SK-N-MC (cell line): ENCODE measurements at regions not wholly inside any gene's neighbourhood (a gene's known extent, or its start where the extent isn't known, plus 50 kb on each side); places are given as distances from the start of the nearest gene placed in this dataset.
"Not testable (repeated sequence)": the region's sequence is repeated elsewhere in the genome, so short reads cannot be mapped to it uniquely, and the experiment has no call there.

Experiments used
- DNase-seq: peaks from one replicate; pipeline ENCODE4 v3.0.0-alpha.2; 2011; ENCODE audit warnings: low read depth, low spot score
- H3K27ac ChIP-seq: fragments of 200-600 bp; sonication (generic); 2 replicates; pipeline ENCODE4 v1.5.1; 2016; ENCODE audit warnings: mixed run types
- H3K36me3 ChIP-seq: fragments of 200-600 bp; sonication (generic); 2 replicates; pipeline ENCODE4 v1.6.1; 2017; ENCODE audit warnings: antibody characterized with exemption, low read length, mixed read lengths; ENCODE audit not compliant: insufficient read depth
- H3K4me3 ChIP-seq: fragments of 200-600 bp; sonication (generic); 2 replicates; pipeline ENCODE4 v1.5.1; 2016
- H3K9ac ChIP-seq: fragments of 200-600 bp; sonication (generic); 2 replicates; pipeline ENCODE4 v1.8.0; 2017; ENCODE audit warnings: mixed run types, mixed read lengths; ENCODE audit not compliant: insufficient read length
- H3K9me3 ChIP-seq: fragments of 200-600 bp; sonication (generic); 2 replicates; pipeline ENCODE4 v1.6.1; 2017; ENCODE audit warnings: low read depth, mild to moderate bottlenecking, antibody characterized with exemption, low read length, moderate library complexity, mixed read lengths
- EZH2 ChIP-seq: fragments of 200-600 bp; sonication (generic); IDR thresholded peaks from one replicate; pipeline ENCODE4 v1.6.1; 2017; ENCODE audit warnings: antibody characterized with exemption
- FOXP2 ChIP-seq: optimal IDR thresholded peaks from 2 replicates; pipeline ENCODE3; 2011; ENCODE audit warnings: mild to moderate bottlenecking, moderate library complexity; ENCODE audit not compliant: insufficient read depth; ENCODE audit errors: extremely low read length, control extremely low read depth
- POLR2AphosphoS5 ChIP-seq: IDR thresholded peaks from 2 replicates; pipeline ENCODE4 v1.6.1; 2012; ENCODE audit warnings: mild to moderate bottlenecking, low read depth, low read length, borderline replicate concordance

- Histone ChIP-seq H3K9me3 (no peaks in the 10 kb centered on the region), H3K9ac (no peak overlapping the region), H3K4me3 (no peak overlapping the region), H3K27ac (no peak overlapping the region), H3K36me3 (no peaks in the 10 kb centered on the region)
- no peak for TF ChIP-seq FOXP2
- TF ChIP-seq EZH2 = no peak
- TF ChIP-seq POLR2AphosphoS5 = no peak
- DNase-seq = no peak
Observed at GRCh38 chr6:67009818-67010217, 1302.8 kb upstream of the EYS start.

- Histone ChIP-seq H3K36me3 (no peaks in the 10 kb centered on the region), H3K9me3 (no peaks in the 10 kb centered on the region), H3K4me3 (no peak overlapping the region), H3K27ac (no peak overlapping the region), H3K9ac (no peak overlapping the region)
- no peak for DNase-seq
- TF ChIP-seq EZH2 (no peak), FOXP2 (no peak), POLR2AphosphoS5 (no peak)
Observed at GRCh38 chr6:67003844-67004243, 1296.8 kb upstream of the EYS start.

- no peak overlapping the region for H3K4me3 ChIP-seq
- H3K36me3 ChIP-seq = no peaks in the 10 kb centered on the region
- H3K9me3 ChIP-seq = no peaks in the 10 kb centered on the region
- no peak for TF ChIP-seq FOXP2
- TF ChIP-seq EZH2 = no peak
- TF ChIP-seq POLR2AphosphoS5 = no peak
- no peak for DNase-seq
- no peak overlapping the region for H3K9ac ChIP-seq
- no peak overlapping the region for H3K27ac ChIP-seq
Observed at GRCh38 chr6:67000121-67000520, 1293.1 kb upstream of the EYS start.

- not testable (repeated sequence) for H3K9ac ChIP-seq, H3K4me3 ChIP-seq, DNase-seq, H3K36me3 ChIP-seq, H3K9me3 ChIP-seq, H3K27ac ChIP-seq
Observed at GRCh38 chr6:66997579-66997978, 1290.6 kb upstream of the EYS start.

GRCh38 chr6:66995669-66996068 lies 1288.6 kb upstream of the EYS start:
- TF ChIP-seq EZH2 (no peak), POLR2AphosphoS5 (no peak), FOXP2 (no peak)
- DNase-seq = no peak
- H3K27ac ChIP-seq = no peak overlapping the region
- H3K9me3 ChIP-seq = no peaks in the 10 kb centered on the region
- no peak overlapping the region for H3K4me3 ChIP-seq
- no peak overlapping the region for H3K9ac ChIP-seq
- H3K36me3 ChIP-seq = no peaks in the 10 kb centered on the region

- H3K4me3 ChIP-seq, H3K27ac ChIP-seq, H3K9me3 ChIP-seq, DNase-seq, H3K9ac ChIP-seq, H3K36me3 ChIP-seq: not testable (repeated sequence)
Observed at GRCh38 chr6:66993708-66994107, 1286.7 kb upstream of the EYS start.

- Histone ChIP-seq H3K36me3 (no peaks in the 10 kb centered on the region), H3K4me3 (no peak overlapping the region), H3K9ac (no peak overlapping the region), H3K27ac (no peak overlapping the region), H3K9me3 (no peaks in the 10 kb centered on the region)
- DNase-seq = no peak
- TF ChIP-seq EZH2 (no peak), POLR2AphosphoS5 (no peak), FOXP2 (no peak)
Observed at GRCh38 chr6:66993272-66993671, 1286.2 kb upstream of the EYS start.

GRCh38 chr6:66992660-66993059 lies 1285.6 kb upstream of the EYS start:
- Histone ChIP-seq H3K9me3 (no peaks in the 10 kb centered on the region), H3K36me3 (no peaks in the 10 kb centered on the region), H3K9ac (no peak overlapping the region), H3K27ac (no peak overlapping the region), H3K4me3 (no peak overlapping the region)
- TF ChIP-seq POLR2AphosphoS5 = no peak
- TF ChIP-seq FOXP2 = no peak
- no peak for TF ChIP-seq EZH2
- no peak for DNase-seq

- H3K9ac ChIP-seq = no peak overlapping the region
- H3K4me3 ChIP-seq = no peak overlapping the region
- no peak overlapping the region for H3K27ac ChIP-seq
- no peak for DNase-seq
- TF ChIP-seq FOXP2 = no peak
- no peak for TF ChIP-seq POLR2AphosphoS5
- no peaks in the 10 kb centered on the region for H3K36me3 ChIP-seq
- H3K9me3 ChIP-seq = no peaks in the 10 kb centered on the region
Observed at GRCh38 chr6:66986940-66987339, 1279.9 kb upstream of the EYS start.
